Parathyroid adenoma (tissue), 2 donors: ENCODE measurements at regions not wholly inside any gene's neighbourhood (a gene's known extent, or its start where the extent isn't known, plus 50 kb on each side); places are given as distances from the start of the nearest gene placed in this dataset.
"Not testable (repeated sequence)": the region's sequence is repeated elsewhere in the genome, so short reads cannot be mapped to it uniquely, and the experiment has no call there.

Source experiments
- H2AFZ ChIP-seq: fragments of 300-600 bp; sonication (generic); one replicate; pipeline ENCODE4 v1.7.0; 2017; ENCODE audit warnings: antibody characterized with exemption, mild to moderate bottlenecking
- H3K27ac ChIP-seq: fragments of 300-600 bp; sonication (generic); one replicate; pipeline ENCODE4 v1.7.0; 2017
- H3K27me3 ChIP-seq: fragments of 300-600 bp; sonication (generic); one replicate; pipeline ENCODE4 v1.7.0; 2017; ENCODE audit warnings: low read length; ENCODE audit not compliant: control insufficient read depth, insufficient read depth
- H3K36me3 ChIP-seq: fragments of 300-600 bp; sonication (generic); one replicate; pipeline ENCODE4 v1.7.0; 2017; ENCODE audit warnings: low read length; ENCODE audit not compliant: control insufficient read depth, insufficient read depth
- H3K4me1 ChIP-seq: fragments of 300-600 bp; sonication (generic); one replicate; pipeline ENCODE4 v1.7.0; 2017; ENCODE audit warnings: control low read depth
- H3K4me2 ChIP-seq: fragments of 300-600 bp; sonication (generic); one replicate; pipeline ENCODE4 v1.7.0; 2017; ENCODE audit warnings: low read length
- H3K4me3 ChIP-seq: fragments of 300-600 bp; sonication (generic); one replicate; pipeline ENCODE4 v1.7.0; 2017; ENCODE audit warnings: low read depth, low read length
- H3K79me2 ChIP-seq: fragments of 300-600 bp; sonication (generic); one replicate; pipeline ENCODE4 v1.7.0; 2017; ENCODE audit warnings: control low read depth
- H3K9ac ChIP-seq: fragments of 300-600 bp; sonication (generic); one replicate; pipeline ENCODE4 v1.7.0; 2017; ENCODE audit warnings: mild to moderate bottlenecking
- H3K9me3 ChIP-seq: fragments of 300-600 bp; sonication (generic); one replicate; pipeline ENCODE4 v1.7.0; 2017; ENCODE audit warnings: low read length; ENCODE audit not compliant: control insufficient read depth
- CTCF ChIP-seq: fragments of 300-600 bp; sonication (generic); IDR thresholded peaks from one replicate; pipeline ENCODE4 v1.7.0; 2017; ENCODE audit warnings: antibody characterized with exemption, mild to moderate bottlenecking
- donor health status: primary hyperparathyroidism.

- H2AFZ ChIP-seq: no peak overlapping the region
- H3K27ac ChIP-seq: no peak overlapping the region
- H3K9me3 ChIP-seq: no peaks in the 10 kb centered on the region
- H3K4me3 ChIP-seq: no peak overlapping the region
- H3K4me1 ChIP-seq: no peaks in the 10 kb centered on the region
- H3K27me3 ChIP-seq: no peaks in the 10 kb centered on the region
- no peaks in the 10 kb centered on the region for H3K36me3 ChIP-seq
- TF ChIP-seq CTCF: no peak
- no peaks in the 10 kb centered on the region for H3K79me2 ChIP-seq
- no peak overlapping the region for H3K4me2 ChIP-seq
- no peak overlapping the region for H3K9ac ChIP-seq
Measured at GRCh38 chr1:234912548-234913277, 215.9 kb downstream of the TOMM20 start.

DNA sequence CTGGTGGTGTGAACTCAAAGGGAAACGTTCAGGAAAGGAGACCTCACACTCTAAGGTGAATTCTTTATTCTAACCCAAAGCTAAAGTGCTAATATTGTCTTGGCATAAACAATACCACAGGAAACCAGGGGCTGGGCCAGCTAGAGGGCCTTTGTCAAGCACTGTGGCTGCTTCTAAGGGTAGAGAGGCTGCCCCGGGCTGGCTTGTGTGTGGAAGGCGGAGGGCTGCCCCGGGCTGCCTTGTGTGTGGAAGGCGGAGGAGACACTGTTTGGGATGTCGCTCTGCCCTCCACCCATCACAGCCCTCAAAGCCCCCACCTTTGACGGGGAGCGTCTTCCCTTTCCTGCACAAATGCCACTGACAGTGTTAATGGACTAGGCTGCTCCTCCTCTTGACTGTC, 216.8 kb downstream of the TOMM20 start:
- Histone ChIP-seq H3K4me3 (no peak overlapping the region), H3K27ac (no peak overlapping the region), H3K36me3 (no peaks in the 10 kb centered on the region), H3K9me3 (no peaks in the 10 kb centered on the region), H3K27me3 (no peaks in the 10 kb centered on the region), H3K4me1 (no peaks in the 10 kb centered on the region), H3K9ac (no peak overlapping the region), H3K4me2 (no peak overlapping the region), H3K79me2 (no peaks in the 10 kb centered on the region), H2AFZ (no peak overlapping the region)
- TF ChIP-seq CTCF: no peak

- H3K4me2 ChIP-seq, H3K9me3 ChIP-seq, H3K9ac ChIP-seq, H3K27me3 ChIP-seq, H3K79me2 ChIP-seq, H2AFZ ChIP-seq, H3K36me3 ChIP-seq, H3K27ac ChIP-seq, H3K4me1 ChIP-seq, H3K4me3 ChIP-seq: not testable (repeated sequence)
Measured at GRCh38 chr1:234911136-234911535, 217.5 kb downstream of the TOMM20 start.

DNA sequence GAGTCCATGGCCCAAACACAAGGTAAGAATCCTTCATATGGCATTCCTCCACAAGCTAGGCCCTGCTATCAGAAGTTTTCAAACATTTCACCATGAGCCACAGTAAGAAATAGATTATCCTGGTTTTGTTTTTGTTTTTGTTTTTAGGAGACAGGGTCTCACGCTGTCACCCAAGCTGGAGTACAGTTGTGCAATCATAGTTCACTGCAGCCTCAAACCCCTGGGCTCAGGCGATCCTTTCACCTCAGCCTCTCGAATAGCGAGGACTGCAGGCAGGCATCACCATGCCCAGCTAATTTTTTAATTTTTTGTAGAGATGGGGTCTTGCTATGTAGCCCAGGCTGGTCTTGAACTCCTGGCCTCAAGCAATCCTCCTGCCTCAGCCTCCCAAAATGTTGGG, 218.8 kb downstream of the TOMM20 start:
- Histone ChIP-seq H3K9ac (no peak overlapping the region), H3K27ac (no peak overlapping the region), H3K79me2 (no peaks in the 10 kb centered on the region), H3K27me3 (no peaks in the 10 kb centered on the region), H2AFZ (no peak overlapping the region), H3K9me3 (no peaks in the 10 kb centered on the region), H3K4me3 (no peak overlapping the region), H3K36me3 (no peaks in the 10 kb centered on the region), H3K4me2 (no peak overlapping the region), H3K4me1 (no peaks in the 10 kb centered on the region)
- TF ChIP-seq CTCF: no peak

DNA sequence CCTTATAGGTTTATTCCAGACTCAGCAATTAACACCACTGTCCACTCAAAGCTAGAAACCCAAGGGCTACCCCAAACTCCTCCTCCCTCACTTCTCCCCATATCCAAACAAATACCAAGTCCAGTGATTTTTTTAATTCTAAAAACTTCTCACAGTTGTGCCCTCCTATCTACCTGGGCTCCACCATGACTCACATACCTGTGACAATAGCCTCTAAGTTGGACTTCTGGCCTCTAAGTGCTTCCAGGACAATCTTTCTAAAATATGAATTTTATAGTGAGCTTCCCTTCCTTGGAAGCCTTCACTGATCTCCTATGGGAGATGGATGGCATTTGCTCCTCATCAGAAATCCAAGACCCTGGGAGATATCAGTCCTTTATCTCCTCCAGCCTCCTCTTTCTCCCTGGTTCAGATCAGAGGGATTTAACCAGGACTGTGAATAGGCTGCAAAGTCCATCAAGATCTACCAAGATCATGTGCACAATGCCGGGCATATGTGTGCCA, 219.3 kb downstream of the TOMM20 start:
- Histone ChIP-seq H3K4me3 (no peak overlapping the region), H3K36me3 (no peaks in the 10 kb centered on the region)

More for the DNA sequence above, 219.3 kb downstream of the TOMM20 start:
- H3K27ac ChIP-seq: no peak overlapping the region
- TF ChIP-seq CTCF: no peak
- no peak overlapping the region for H2AFZ ChIP-seq
- H3K4me1 ChIP-seq: no peaks in the 10 kb centered on the region
- no peaks in the 10 kb centered on the region for H3K9me3 ChIP-seq
- H3K4me2 ChIP-seq: no peak overlapping the region
- H3K9ac ChIP-seq: no peak overlapping the region
- no peaks in the 10 kb centered on the region for H3K79me2 ChIP-seq
- H3K27me3 ChIP-seq: no peaks in the 10 kb centered on the region
